Testis (tissue), 2 donors: ENCODE measurements at regions not wholly inside any gene's neighbourhood (a gene's known extent, or its start where the extent isn't known, plus 50 kb on each side); places are given as distances from the start of the nearest gene placed in this dataset.

Experiments
- DNase-seq: peaks from one replicate; pipeline ENCODE4 v3.0.0-alpha.2; 2019
- H3K27ac ChIP-seq, 2 donors: fragments of 200-600 bp; sonication (generic); one replicate each; pipeline ENCODE4 v1.5.1; 2019
- H3K27me3 ChIP-seq: fragments of 200-600 bp; sonication (generic); one replicate; pipeline ENCODE4 v1.5.1; 2019
- H3K36me3 ChIP-seq: fragments of 200-600 bp; sonication (generic); one replicate; pipeline ENCODE4 v1.5.1; 2017; ENCODE audit warnings: low read depth; ENCODE audit errors: missing control alignments
- H3K4me1 ChIP-seq: fragments of 200-600 bp; sonication (generic); one replicate; pipeline ENCODE4 v1.5.1; 2019
- H3K4me3 ChIP-seq, 2 donors: fragments of 200-600 bp; sonication (generic); one replicate each; pipeline ENCODE4 v1.5.1; 2017 to 2019
- H3K9me3 ChIP-seq: fragments of 200-600 bp; sonication (generic); one replicate; pipeline ENCODE4 v1.5.1; 2017
- POLR2A ChIP-seq: fragments of 450-650 bp; IDR thresholded peaks from one replicate; pipeline ENCODE4 v1.6.1; 2017; ENCODE audit warnings: antibody characterized with exemption, mild to moderate bottlenecking, moderate library complexity
- WGBS, 2 donors: methylation state at CpG; one replicate each; pipeline ENCODE4 v1.1.5; 2018; 5-methylcytosine and 5-hydroxymethylcytosine counted together
- intact Hi-C: fragments of 100-400 bp; cut with DNase I; formaldehyde crosslinking; loops from one replicate; pipeline ENCODE4 v1.15.1; 2023; ENCODE audit warnings: low total_unique reads
- TF ChIP-seq, protein P1 (sequence below), 3 experiments: fragments of 450-650 bp in 2 of 3; fragments of 200-600 bp in 1 of 3; sonication (generic) in 1 of 3; IDR thresholded peaks; one replicate each; pipeline ENCODE4 v1.5.1; 2016 to 2019; ENCODE audit warnings: antibody characterized with exemption in 3 of 3, mild to moderate bottlenecking in 2 of 3, moderate library complexity in 1 of 3

DNA sequence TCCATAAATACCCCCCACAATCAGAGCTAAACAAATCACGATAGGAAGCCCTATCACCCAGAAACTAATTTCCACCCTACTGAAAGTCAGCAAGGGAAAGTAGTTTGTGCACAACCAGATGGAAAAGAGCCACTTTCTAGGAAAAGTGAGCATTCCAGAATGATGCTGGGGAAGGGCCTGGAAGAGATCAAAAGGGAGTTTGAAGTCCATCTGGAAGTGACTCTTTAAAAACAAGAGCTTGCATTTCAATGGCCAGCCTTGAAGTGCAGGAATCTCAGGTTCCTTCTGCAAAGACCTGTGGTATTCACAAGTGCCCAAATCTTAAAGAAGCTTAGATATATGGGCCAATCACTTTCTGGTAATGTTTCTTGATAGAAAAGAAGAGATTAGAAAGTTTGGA, 97.0 kb upstream of the LDB2 start:
- Histone ChIP-seq H3K27me3 (no peaks in the 10 kb centered on the region), H3K4me1 (no peaks in the 10 kb centered on the region), H3K9me3 (no peaks in the 10 kb centered on the region), H3K4me3 (no peak overlapping the region), H3K27ac (no peak overlapping the region), H3K36me3 (no peaks in the 10 kb centered on the region)
- TF ChIP-seq, protein P1, sequence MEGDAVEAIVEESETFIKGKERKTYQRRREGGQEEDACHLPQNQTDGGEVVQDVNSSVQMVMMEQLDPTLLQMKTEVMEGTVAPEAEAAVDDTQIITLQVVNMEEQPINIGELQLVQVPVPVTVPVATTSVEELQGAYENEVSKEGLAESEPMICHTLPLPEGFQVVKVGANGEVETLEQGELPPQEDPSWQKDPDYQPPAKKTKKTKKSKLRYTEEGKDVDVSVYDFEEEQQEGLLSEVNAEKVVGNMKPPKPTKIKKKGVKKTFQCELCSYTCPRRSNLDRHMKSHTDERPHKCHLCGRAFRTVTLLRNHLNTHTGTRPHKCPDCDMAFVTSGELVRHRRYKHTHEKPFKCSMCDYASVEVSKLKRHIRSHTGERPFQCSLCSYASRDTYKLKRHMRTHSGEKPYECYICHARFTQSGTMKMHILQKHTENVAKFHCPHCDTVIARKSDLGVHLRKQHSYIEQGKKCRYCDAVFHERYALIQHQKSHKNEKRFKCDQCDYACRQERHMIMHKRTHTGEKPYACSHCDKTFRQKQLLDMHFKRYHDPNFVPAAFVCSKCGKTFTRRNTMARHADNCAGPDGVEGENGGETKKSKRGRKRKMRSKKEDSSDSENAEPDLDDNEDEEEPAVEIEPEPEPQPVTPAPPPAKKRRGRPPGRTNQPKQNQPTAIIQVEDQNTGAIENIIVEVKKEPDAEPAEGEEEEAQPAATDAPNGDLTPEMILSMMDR (IDR thresholded peaks at IDR 0.05) = no peak
- no peak for TF ChIP-seq POLR2A
- 39 to 46% methylated on average over 1 of the region's 1 CpG for WGBS, 2 donors
- no peak for DNase-seq
- intact Hi-C loops = no loop called here

DNA sequence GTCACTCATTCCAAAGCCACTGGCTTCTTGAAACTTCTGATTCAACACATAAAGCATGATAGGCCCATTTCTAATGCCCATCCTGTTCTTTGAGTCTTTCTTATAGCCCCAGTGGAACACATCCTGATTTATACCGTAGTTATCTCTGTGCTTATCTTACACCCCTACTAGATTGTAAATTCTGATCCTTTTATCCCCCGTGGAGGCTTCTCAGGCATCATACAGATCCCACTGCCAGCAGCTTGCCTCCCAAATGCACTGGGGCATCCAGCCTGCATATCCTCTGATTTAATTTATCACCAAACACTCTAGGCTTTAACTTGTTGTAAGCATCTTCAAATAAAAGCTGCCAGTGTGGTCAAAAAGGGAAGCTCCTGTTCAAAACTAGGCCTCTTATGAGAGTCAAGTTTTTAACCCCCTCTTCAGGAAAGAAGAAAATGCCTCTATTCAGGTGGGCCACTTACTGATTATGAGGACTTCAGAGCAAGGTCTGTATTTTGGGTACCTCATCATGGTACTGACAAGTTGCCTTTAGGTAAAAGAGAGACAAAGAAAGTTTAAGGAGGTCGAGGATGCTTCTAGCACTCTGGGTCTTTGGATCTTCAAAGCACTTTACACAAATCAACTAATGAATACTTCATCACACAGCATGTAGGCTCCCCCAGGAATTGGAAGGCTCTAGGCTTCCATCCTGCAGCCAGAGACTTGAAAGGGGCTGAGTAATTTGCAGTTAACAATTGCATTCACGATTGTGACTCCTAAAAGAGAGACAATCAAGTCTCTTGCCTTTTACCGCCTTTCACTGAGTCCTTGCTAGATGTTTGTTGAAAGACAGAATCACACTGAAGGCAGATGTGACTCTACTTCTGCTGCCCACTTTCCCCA, 95.8 kb upstream of the LDB2 start:
- WGBS, 2 donors = 84 to 86% methylated on average over 5 of the region's 5 CpGs
- no peaks in the 10 kb centered on the region for H3K27me3 ChIP-seq
- TF ChIP-seq POLR2A = no peak
- TF ChIP-seq, protein P1 (IDR thresholded peaks at IDR 0.05) = no peak
- no peak overlapping the region for H3K27ac ChIP-seq
- no peaks in the 10 kb centered on the region for H3K4me1 ChIP-seq
- no peak overlapping the region for H3K4me3 ChIP-seq
- intact Hi-C loops = no loop called here
- DNase-seq = no peak
- H3K36me3 ChIP-seq = no peaks in the 10 kb centered on the region
- no peaks in the 10 kb centered on the region for H3K9me3 ChIP-seq

DNA sequence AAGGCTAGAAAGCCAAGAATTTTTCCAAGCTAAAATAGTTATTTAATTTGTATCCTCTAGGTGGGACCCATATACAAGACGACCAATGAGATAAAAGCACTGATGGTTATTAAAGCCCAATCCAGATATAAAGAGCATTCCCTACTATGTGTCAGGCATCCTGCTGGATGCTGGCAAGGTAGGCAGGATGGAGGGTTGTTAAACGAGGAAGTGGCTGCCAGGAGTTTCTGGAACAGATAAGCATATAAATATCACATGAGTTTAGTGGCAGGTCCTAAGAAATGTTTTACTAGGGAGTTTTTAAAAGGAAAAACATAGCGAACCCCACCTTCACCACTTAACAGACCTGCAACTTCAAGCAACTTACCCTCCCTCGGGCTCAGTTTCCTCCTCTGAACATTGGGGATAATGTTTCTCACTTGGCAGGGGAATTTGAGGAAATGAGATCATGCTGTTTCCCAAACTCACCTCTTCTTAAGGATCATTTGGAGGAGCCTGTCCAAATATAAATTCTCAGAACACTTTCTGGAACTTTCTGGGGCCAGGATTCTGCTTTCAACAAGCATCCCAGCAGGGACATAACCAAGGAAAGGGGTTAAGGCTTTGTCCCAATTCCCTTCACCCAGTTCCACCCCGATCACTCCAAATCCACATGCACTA, 94.3 kb upstream of the LDB2 start:
- Histone ChIP-seq H3K4me3 (no peak overlapping the region), H3K36me3 (no peaks in the 10 kb centered on the region), H3K27ac (no peak overlapping the region), H3K27me3 (no peaks in the 10 kb centered on the region), H3K4me1 (no peaks in the 10 kb centered on the region), H3K9me3 (no peaks in the 10 kb centered on the region)
- WGBS, 2 donors = 72 to 78% methylated on average over 5 of the region's 5 CpGs
- DNase-seq = no peak
- TF ChIP-seq POLR2A = no peak
- TF ChIP-seq, protein P1 (IDR thresholded peaks at IDR 0.05) = no peak
- intact Hi-C loops = no loop called here

DNA sequence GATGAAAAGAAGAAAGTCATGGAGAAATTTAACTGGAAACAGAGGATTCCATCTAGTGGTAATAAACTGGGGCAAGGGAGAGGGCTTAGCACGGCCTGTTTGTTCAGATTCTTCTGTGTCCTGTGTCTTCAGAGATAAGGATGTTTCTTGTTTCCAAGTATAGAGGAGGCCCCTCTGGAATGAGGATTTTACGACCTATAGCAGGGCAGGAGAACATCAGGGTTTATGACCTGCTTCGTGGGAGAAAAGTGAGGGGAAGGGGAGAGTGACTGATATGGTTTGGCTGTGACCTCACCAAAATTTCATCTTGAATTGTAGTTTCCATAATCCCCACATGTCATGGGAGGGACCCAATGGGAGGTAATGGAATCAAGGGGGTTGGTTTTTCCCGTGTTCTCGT, 93.0 kb upstream of the LDB2 start:
- H3K4me3 ChIP-seq = no peak overlapping the region
- DNase-seq = no peak
- no peaks in the 10 kb centered on the region for H3K4me1 ChIP-seq
- no peak for TF ChIP-seq POLR2A
- TF ChIP-seq, protein P1 (IDR thresholded peaks at IDR 0.05) = no peak
- intact Hi-C loops = no loop called here
- H3K27me3 ChIP-seq = no peaks in the 10 kb centered on the region
- WGBS, 2 donors = 44 to 48% methylated on average over 5 of the region's 5 CpGs
- H3K9me3 ChIP-seq = no peaks in the 10 kb centered on the region
- H3K27ac ChIP-seq = no peak overlapping the region
- H3K36me3 ChIP-seq = no peaks in the 10 kb centered on the region
